Vagina (tissue), 2 donors: ENCODE measurements at regions not wholly inside any gene's neighbourhood (a gene's known extent, or its start where the extent isn't known, plus 50 kb on each side); places are given as distances from the start of the nearest gene placed in this dataset.

Experiments used
- POLR2A ChIP-seq, 2 donors: fragments of 450-650 bp; IDR thresholded peaks; one replicate each; pipeline ENCODE4 v1.6.1; 2017; ENCODE audit warnings: antibody characterized with exemption in 2 of 2, mild to moderate bottlenecking in 2 of 2, moderate library complexity in 2 of 2
- POLR2AphosphoS5 ChIP-seq, 2 donors: sonication (generic); formaldehyde crosslinking; IDR thresholded peaks; one replicate each; pipeline ENCODE4 v1.9.0; 2017; ENCODE audit warnings: antibody characterized with exemption in 2 of 2, mild to moderate bottlenecking in 2 of 2, low read depth in 1 of 2; ENCODE audit not compliant: insufficient read depth in 1 of 2
- TF ChIP-seq, protein P1 (sequence below), 3 experiments: fragments of 450-650 bp in 2 of 3; fragments of 200-600 bp in 1 of 3; sonication (generic) in 1 of 3; IDR thresholded peaks; one replicate each; pipeline ENCODE4 v1.5.1; 2017 to 2019; ENCODE audit warnings: antibody characterized with exemption in 3 of 3, mild to moderate bottlenecking in 2 of 3, moderate library complexity in 2 of 3

DNA sequence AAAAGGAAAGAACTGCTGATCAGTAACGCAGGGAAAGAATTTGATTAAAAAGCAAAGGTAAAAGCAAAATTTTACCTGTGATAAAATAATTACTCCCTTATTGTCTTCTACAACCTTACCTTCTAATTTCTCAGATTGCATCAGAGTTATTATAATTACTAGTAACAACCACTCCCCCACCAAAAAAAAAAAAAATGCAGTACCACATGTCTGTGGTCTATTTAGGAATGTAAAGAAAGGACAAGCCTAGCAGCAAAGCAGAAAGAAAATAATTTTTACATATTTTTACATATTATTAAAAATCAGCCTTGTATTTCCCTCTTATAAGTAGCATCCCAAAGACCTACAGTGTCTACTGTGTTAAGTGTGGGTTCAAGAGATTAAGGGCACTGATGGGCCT lies 430.4 kb downstream of the TFEC start:
- no peak for TF ChIP-seq POLR2A (IDR thresholded peaks at IDR 0.05)
- TF ChIP-seq, protein P1, sequence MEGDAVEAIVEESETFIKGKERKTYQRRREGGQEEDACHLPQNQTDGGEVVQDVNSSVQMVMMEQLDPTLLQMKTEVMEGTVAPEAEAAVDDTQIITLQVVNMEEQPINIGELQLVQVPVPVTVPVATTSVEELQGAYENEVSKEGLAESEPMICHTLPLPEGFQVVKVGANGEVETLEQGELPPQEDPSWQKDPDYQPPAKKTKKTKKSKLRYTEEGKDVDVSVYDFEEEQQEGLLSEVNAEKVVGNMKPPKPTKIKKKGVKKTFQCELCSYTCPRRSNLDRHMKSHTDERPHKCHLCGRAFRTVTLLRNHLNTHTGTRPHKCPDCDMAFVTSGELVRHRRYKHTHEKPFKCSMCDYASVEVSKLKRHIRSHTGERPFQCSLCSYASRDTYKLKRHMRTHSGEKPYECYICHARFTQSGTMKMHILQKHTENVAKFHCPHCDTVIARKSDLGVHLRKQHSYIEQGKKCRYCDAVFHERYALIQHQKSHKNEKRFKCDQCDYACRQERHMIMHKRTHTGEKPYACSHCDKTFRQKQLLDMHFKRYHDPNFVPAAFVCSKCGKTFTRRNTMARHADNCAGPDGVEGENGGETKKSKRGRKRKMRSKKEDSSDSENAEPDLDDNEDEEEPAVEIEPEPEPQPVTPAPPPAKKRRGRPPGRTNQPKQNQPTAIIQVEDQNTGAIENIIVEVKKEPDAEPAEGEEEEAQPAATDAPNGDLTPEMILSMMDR (IDR thresholded peaks at IDR 0.05): no peak
- no peak for TF ChIP-seq POLR2AphosphoS5 (IDR thresholded peaks at IDR 0.05; ENCODE audit: insufficient read depth in 1 of 2, low read depth in 1 of 2)
